CD4-positive, alpha-beta T cell treated with Interleukin-15 for 1 hour (primary cell): ENCODE measurements at regions not wholly inside any gene's neighbourhood (a gene's known extent, or its start where the extent isn't known, plus 50 kb on each side); places are given as distances from the start of the nearest gene placed in this dataset.
"Not testable (repeated sequence)": the region's sequence is repeated elsewhere in the genome, so short reads cannot be mapped to it uniquely, and the experiment has no call there.

Experiments used
- DNase-seq: peaks from one replicate; pipeline ENCODE4 v3.0.0-alpha.2; 2020

DNA sequence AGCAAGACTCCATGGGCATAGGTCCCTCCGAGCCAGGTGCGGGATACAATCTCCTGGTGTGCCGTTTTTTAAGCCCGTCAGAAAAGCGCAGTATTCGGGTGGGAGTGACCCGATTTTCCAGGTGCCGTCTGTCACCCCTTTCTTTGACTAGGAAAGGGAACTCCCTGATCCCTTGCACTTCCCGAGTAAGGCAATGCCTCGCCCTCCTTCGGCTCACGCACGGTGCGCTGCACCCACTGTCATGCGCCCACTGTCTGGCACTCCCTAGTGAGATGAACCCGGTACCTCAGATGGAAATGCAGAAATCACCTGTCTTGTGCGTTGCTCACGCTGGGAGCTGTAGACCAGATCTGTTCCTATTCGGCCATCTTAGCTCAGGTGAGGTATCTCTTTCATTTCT, 344.1 kb upstream of the ZNF32 start:
- not testable (repeated sequence) for DNase-seq

DNA sequence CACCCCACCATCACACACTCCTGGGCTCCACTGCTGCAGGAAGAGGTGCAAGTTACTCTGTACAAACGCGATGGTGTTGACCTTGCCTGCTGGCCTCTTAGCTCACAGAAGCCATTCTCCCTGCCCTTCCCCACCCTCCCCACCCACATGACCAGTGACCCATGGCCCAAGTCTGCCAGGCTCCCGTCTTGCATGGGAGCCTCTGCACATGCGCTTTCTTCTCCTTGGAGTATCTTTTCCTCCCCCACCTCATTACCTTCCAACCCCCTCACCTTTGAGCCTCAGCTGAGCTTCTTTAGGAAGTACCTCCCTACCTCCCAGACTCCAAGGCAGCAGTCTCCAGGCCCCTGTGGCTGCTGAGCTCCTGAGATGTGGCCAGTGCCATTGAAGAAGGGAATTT, 337.7 kb upstream of the ZNF32 start:
- DNase-seq: no peak

DNA sequence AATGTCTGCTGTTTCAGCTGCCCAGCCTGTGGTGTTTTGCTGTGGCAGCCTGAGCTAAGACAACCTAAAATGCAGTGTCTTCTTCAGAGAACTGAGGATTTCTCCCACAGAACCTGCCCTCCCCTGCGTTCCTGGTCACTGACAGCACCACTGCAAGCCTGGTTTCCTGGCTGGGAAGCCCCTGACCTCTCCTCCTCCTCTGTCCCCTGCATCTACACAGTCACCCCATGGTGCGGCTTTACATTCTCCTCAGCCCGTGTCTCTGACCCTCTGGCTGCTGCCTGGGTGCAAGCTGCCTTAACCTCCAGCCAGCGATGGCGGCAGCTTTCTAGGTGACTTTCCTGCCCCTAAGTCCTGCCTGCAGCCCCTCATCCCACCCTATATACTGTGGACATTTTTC, 337.3 kb upstream of the ZNF32 start:
- no peak for DNase-seq

DNA sequence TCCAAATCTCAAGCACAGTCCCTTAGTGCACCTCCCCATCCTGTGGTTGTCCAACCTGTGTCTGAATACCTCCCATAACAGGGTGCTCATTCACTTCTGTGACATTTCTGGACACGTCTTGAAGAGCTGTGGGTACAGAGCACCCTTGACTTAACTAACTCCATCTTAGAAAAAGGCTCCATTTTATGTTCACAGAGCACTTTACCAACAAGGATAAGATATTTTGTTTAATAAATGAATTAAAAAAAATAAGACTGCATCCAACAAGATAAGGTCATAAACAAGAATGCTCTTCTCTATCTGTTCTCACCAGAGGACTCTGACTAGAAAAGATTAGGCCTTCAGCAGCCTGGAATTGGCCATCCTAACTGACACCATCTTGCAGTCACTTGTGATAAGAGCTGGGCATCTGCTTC, 335.2 kb upstream of the ZNF32 start:
- no peak for DNase-seq

DNA sequence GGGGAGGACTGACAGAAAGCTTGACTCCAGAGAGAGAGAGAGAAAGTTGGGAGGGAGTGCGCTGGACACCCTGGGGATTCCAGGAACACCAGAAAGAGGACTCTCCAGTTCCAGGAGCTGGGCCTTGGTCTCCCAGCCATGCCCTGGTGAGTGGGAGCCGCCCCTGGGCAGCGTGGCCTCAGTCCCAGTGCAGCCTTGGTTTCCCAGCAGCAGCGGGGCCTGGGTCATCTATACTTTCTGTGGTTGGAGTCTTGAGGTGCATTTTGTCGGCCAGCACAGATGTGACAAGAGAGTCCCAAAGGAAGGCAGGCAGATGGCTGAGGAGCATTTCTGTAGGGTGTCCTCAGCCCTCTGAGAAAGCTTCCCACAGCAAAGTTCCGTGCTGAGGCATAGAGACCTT, 334.7 kb upstream of the ZNF32 start:
- DNase-seq: no peak

DNA sequence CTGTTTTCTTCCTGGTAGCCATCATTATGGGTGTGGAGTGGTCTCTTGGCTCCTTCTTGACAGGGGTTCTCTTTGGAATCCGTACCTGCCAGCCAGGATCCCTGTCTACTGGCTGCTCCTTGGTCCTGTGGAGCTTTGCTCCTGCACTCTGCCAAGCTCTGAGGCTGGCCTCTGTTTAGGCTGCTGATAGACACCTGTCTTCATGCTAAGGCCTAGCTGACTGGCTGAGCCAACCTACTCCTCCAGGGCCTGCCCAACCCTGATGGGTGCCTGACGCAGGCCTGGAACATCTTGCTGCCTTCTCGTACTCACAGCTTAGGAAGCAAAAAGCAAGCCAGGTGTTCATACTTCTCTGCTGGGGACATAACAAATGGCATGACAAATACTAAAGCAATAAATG, 333.6 kb upstream of the ZNF32 start:
- DNase-seq: no peak

DNA sequence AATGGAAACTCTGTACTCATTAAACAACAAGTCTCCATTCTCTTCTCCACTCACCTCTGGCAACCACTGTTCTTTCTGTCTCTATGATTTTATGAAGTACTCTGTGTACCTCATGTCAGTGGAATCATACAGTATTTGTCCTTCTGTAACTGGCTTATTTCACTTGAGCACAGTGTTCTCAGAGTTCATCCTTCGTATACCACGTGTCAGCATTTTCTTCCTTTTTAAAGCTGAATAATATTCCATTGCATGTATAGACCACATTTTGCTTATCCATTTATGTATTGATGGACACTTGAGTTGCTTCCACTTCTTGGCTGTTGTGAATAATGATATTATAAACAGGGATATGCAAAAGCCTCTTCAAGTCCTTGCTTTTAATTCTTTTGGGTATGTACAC, 333.0 kb upstream of the ZNF32 start:
- no peak for DNase-seq

DNA sequence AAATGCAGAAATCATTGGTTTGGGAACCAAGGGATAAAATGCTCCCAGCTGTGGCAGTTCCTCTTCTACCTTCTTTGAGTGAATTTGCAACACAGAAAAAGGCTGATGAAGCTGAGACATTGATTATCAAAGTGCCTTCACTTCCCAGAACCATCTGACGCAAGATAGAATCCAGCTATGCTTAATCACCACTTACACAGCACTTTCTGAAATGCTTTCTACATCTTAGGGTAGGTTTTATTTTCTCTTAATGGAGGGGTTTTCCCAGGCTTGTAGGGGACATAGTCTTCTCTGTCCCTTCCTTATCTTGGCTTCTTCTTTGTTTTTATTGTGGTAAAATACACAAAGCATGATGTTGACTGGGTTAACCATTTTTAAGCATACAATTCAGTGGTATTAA, 332.6 kb upstream of the ZNF32 start:
- no peak for DNase-seq

DNA sequence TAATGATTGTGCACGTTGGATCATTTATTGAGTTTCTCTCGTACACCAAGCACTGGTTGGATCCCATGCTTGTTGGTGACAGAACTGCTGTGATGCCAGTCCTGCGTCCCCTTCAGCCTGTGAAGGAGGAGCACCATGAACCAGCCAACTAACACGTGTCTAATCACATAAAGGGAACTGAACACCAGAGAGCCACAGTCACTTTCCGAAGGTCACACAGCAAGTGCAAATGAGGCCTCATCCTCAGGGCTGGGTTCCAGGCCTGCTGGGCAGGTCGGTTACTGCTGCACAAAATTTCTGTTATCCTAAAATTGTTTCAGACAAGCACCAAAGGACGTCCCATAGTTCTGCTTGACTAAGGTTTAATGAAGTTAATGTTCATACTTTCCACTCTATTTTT, 332.0 kb upstream of the ZNF32 start:
- no peak for DNase-seq

DNA sequence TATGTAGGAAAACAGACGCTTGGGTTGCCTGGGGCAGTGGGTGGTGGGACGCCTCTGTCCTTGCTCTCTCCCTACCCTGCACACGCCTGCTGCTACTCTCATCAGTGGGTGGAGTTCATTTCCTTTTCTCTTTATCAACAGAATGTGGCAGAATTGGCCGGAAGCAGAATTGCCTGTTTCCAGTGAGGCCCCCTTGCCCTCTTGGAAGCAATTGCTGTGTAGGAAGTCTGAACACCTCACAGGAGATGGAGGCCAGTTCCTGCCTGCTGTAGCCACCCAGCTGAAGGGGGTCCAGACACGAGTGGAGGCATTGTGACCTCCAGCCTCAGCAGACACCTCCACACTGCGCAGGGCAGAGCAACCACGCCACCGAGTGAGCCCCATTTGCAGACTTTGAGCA, 331.6 kb upstream of the ZNF32 start:
- DNase-seq: no peak

DNA sequence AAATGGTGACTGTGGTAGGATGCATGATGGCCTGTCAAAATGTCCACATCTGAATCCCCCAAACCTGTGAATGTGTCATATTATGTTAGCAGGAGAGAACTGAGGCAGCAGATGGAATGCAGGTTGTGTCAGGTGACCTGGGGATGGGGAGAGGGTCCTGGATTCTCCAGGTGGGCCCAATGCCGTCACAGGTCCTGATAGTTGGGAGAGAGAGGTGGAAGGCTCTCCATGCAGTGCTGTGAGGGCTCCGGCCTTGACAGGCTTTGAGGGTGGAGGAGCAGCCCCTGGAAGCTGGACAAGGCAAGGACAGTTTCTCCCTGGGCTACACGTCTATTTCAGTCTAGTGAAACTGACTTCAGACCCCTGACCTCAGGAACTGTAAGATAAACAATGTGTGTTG, 330.9 kb upstream of the ZNF32 start:
- no peak for DNase-seq

DNA sequence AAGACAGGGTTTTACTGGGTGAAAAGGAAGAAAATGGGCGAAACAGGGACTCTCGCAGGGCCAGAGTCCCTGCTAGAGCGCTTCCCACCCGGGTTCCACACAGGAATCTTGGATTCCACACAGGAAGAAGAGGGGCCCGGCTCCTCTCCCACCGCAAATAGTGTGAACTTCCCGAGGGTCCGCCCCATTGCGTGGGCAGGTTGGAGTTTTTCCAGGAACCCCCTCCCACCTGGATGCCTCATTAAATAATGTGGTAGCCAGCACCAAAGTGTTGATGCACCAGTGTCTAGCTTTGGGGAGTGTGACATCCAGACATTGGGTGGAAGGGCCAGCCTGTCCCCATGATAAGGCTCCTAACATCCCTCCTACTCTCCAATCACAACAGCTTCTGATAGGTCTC, 330.3 kb upstream of the ZNF32 start:
- DNase-seq: no peak

DNA sequence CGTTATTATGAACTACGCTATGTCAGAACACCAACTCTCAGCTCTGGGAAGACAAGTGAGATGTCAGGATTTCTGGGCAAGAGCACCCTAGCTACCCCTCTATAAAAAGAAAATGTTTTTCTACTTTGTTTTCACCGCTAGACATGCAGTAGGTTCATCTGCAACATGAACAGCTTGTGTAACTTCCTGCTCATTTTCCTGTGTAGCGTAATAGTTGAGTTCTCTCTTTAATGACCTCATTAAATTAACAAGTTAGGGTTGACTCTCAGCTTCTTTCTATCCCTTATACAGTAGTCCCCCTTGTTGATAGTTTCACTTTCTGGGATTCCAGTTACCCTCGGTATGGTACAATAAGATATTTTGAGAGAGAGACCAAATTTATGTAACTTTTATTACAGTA, 329.4 kb upstream of the ZNF32 start:
- DNase-seq: no peak

DNA sequence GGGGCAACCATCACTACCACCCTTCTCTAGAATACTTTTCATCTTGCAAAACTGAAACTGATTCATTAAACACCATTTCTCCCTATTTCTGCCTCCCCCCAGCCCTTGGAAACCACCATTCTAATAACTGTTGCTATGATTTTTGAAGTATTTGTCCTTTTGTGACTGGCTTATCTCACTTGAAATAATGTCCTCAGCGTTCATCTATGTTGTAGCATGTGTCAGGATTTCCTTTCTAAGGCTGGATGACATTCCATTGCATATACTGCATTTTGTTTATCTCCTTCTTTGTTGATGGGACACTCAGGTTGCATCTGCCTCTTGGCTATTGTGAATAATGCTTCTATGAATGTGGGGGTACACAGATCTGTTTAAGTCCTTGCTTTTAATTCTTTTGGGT, 327.6 kb upstream of the ZNF32 start:
- DNase-seq: no peak

DNA sequence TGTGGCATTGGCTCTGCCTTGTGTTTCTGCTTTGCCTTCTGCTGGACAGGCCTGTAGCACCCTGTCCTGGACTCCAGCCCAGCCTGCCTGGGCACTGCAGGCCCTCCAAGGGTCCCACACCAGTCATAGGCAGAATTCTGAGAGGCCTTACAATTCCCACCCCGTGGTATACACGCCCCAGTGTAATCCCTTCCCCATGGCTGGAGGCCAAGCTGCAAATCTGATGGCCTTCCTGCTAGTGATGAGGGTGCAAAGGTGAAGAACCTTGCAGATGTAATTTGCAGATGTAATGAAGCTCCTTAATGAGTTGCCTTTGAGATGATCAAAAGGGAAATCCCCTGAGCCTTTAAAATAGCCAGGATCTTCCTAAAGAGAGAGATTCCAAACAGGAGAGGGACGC, 325.1 kb upstream of the ZNF32 start:
- no peak for DNase-seq

DNA sequence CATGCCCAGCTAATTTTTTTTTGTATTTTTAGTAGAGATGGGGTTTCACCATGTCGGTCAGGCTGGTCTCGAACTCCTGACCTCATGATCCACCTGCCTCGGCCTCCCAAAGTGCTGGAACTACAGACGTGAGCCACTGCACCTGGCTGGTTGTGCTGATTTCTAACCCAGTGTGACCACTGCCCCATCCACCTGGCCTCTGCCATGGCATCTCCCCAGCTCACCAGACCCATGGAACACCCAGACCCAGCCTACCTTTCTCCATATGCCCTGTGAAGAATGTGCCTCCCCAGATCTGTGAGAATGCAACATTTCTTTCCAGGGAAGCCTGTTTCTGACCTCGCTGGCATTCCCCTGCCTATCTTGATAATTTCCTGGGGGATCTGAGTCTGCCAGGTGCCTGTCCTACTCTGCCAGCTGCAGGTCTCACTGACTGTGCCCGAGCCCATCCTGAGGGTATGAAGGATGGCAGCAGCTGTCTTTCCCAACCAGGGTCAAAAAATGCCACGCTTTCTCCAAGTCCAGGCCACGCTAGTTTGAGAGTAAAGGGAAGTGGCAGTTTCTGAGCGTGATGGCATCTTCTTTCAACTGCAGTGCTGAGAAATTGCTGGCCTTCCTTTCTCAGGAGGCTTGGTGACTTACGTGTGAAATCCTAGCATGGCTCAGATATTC, 324.4 kb upstream of the ZNF32 start:
- no peak for DNase-seq

DNA sequence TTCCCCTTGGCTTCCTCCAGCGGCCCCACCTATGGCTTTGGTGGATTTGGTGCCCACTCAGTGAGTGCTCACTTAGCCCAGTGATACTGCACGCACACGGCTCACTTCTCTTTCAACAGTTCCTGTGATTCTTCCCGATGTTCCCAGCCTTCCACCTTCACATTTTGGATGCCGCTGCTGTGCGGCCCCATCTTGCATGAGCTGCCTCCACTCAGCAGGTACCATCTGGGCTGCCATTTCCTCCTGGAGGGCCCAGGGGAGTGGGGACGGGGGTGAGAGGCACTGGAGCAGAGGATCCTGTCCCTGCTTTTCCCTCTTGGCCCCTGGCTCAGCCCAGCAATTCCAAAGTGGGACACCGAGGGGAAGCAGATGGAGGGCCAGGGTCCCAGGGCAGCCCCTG, 323.3 kb upstream of the ZNF32 start:
- no peak for DNase-seq

DNA sequence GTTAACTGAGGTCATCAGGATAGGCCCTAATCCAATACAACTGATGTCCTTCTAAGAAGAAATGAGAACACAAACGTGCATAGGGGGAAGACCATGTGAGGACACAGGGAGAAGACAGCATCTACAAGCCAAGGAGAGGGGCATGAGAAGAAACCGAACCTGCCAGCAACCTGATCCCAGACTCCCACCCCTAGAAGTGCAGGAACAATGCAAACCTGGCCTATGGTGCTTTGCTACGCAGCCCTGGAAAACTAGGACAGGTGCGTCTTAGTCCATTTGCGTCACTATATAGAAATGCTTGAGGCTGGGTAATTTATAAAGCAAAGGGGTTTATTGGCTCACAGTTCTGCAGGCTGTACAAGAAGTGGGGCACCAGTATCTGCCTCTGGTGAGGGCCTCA, 322.6 kb upstream of the ZNF32 start:
- no peak for DNase-seq

DNA sequence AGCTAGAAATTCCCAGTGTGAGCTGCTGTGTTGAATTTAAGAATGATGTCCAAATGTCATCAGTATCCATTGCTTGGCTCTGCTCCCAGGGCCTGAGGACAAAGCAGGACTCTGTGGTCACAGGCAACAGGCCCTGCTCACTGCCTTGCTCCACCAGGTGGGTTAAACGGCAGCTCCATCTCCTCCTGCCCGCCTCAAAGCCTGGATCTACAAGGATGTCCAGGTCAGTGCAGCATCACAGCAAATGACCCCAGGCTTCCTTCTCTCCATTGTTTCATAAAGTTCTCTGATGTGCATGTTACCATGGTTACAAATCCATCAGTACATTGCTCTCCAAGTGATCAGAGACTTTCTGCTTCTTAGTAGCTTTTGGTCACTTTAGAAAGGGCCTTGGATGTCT, 322.0 kb upstream of the ZNF32 start:
- DNase-seq: no peak

DNA sequence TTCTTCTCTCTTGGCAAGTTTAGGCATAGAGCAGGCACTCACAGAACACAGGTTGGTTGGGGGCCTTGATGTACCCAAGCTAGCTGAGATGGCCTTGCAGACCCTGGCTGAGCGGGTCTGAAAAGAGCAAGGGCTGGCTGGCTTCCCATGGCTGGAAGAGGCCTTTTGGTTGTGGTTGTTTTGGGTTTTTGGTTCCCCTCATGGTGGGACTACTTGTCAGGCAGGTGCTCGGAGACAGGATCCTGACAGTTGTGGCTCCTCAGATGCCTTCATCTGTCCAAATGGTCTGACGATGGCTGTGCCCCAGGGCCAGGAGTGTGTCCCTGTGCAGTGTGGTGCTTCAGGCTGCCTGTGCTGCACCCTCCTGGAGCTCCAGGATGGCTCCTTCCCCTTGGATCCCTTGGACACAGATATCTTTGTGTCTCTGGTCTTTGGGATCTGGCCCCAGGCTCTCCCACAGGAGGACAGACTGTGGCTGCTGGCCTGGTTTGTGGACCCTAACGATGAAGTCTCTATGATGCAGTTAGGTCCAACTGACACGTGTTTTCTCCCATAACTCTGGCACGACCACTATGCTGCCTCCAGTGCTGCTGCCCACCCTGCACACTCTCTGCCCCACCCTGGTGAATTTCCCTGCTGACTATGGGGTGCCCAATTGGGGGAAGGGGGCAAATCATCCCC, 321.5 kb upstream of the ZNF32 start:
- DNase-seq: no peak

DNA sequence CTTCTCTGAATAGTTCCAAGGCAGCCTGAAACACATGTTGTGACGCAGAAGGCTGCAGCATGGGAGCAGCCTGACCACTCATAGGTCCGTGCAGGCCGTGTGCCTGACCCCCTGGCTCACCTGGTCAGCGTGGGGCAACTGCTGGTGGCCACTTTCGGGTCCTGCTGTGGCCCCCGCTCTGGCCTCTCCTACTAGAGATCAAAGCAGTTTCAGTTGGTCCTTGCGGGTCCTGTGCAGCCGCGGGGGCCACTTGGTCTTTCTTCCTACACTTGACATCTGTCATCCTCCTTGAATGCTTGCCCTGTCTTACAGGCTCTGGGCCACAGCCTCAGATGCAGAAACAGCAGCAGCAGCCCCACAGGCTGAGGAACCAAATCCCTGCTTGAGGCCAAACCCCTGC, 320.8 kb upstream of the ZNF32 start:
- no peak for DNase-seq

DNA sequence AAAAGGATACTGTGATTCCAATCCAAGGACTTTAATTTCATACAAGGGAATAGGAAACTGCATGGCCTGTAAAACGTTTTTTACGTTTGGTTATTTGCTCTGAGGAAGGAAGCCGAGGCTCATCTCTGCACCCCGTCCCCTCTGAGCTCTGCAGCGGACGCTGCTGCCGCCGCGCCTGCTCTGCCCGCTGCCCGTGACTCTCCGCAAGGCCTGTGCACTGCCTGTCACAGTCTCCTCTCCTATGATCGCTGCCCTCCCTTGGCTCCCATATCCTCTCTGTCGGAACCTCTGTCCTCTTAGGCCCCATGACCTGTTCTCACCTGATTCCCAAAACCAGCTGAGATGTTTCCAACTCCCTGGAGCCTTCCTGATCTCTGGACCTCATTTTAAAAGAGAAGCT, 320.3 kb upstream of the ZNF32 start:
- no peak for DNase-seq

DNA sequence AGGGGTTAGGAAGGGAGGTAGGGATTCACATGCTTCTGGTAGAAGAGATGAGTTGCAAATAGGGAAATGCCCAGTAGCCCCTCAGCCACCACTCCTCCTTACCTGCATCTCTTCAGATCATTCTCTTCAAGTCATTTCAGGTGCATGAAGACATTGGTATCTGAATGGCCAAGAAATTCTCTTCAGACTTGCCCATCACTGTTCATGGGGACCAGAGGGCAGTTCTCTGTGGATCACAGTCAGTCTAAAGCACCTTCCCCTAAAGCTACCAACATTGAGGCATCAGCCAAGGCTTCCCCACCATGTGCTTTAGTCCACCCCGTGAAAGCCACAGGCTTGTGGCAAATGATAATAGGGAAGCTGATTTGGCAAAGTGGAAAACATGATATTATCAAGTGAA, 319.4 kb upstream of the ZNF32 start:
- no peak for DNase-seq

DNA sequence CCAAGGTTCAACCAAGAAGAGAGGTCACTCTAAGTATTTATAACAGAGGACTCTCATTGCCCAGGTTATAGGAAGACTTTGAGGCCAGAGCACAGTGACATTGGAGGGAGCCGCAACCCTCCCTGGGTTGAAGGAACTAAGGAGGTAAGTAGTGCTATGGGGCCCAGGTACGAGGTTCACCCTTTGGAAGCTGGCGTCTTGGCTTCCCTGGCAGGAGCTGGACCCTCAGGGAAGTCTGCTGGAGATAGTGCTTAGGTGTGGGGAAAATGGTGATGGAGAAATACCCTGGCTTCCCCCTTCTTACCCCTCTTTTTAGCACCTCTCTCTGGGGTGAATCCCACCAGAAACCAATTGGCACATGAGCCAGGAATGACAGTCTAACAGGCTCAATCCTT, 317.9 kb upstream of the ZNF32 start:
- no peak for DNase-seq

DNA sequence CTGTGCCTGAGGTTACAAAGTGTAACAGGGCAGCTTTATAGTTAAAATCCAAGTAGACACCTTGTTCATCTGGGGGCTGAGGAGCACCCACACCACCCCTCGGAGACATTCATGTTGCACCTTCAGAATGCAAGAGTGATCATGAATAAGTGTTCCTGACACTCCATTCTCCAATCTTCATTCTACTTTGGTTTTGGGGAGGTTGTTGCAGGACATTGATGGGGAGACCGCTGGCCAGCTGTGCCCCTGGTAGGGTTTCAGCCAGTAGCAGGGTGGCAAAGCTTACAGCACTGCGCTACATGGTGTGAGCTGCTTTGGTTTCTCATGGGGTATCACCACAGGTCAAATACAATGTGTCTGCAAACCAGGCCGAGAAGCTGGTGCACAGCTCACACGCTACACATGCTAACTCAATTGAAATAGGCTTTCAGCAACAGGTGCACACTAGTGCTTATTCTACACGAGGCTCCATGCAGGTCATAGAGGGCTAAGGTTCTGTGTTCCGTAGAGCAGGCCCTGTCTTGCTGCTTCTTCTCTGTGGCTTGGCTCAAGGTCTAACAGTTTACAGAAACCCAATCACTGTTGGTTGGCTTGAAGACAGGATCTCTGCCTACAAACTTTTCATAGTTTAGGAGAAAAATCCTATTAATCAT, 317.4 kb upstream of the ZNF32 start:
- DNase-seq: no peak
